ENCODE measurements at regions not wholly inside any gene's neighbourhood (a gene's known extent, or its start where the extent isn't known, plus 50 kb on each side); places are given as distances from the start of the nearest gene placed in this dataset.

DNA sequence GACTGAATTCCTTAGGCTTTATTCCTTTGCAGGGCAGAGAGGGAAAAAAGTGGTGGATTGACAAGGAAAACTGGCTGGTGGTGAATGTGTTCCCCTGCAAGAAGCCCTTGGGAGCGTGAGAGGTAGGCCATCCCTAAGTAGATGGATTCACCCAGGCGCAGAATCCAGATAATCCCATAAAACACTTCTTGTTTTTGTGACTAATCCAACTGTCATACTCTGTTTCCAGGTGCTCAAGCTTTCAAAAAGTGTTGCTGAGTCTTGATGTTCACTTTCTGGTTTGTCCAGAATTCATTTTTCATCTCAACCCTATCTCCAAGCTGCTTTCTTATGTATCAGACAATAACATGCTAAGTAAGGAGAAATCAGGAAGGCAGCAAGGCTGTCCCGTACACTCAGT is 250.8 kb upstream of the HABP2 start:
- no peaks in the 10 kb centered on the region for H3K36me3 ChIP-seq (ENCODE audit: low read depth, missing control alignments)
- intact Hi-C loops (cut with DNase I; ENCODE audit: low total_unique reads), result no loop called here
- H3K27me3 ChIP-seq, result no peaks in the 10 kb centered on the region
- WGBS, 2 donors, result 91 to 95% methylated on average over 3 of the region's 3 CpGs
- no peaks in the 10 kb centered on the region for H3K4me1 ChIP-seq
- DNase-seq, result no peak
- no peaks in the 10 kb centered on the region for H3K9me3 ChIP-seq
- H3K27ac ChIP-seq, result no peak overlapping the region
- TF ChIP-seq POLR2A (IDR thresholded peaks at IDR 0.05), result no peak
- TF ChIP-seq, protein P1, sequence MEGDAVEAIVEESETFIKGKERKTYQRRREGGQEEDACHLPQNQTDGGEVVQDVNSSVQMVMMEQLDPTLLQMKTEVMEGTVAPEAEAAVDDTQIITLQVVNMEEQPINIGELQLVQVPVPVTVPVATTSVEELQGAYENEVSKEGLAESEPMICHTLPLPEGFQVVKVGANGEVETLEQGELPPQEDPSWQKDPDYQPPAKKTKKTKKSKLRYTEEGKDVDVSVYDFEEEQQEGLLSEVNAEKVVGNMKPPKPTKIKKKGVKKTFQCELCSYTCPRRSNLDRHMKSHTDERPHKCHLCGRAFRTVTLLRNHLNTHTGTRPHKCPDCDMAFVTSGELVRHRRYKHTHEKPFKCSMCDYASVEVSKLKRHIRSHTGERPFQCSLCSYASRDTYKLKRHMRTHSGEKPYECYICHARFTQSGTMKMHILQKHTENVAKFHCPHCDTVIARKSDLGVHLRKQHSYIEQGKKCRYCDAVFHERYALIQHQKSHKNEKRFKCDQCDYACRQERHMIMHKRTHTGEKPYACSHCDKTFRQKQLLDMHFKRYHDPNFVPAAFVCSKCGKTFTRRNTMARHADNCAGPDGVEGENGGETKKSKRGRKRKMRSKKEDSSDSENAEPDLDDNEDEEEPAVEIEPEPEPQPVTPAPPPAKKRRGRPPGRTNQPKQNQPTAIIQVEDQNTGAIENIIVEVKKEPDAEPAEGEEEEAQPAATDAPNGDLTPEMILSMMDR (IDR thresholded peaks at IDR 0.05), result no peak
- H3K4me3 ChIP-seq, result no peak overlapping the region

DNA sequence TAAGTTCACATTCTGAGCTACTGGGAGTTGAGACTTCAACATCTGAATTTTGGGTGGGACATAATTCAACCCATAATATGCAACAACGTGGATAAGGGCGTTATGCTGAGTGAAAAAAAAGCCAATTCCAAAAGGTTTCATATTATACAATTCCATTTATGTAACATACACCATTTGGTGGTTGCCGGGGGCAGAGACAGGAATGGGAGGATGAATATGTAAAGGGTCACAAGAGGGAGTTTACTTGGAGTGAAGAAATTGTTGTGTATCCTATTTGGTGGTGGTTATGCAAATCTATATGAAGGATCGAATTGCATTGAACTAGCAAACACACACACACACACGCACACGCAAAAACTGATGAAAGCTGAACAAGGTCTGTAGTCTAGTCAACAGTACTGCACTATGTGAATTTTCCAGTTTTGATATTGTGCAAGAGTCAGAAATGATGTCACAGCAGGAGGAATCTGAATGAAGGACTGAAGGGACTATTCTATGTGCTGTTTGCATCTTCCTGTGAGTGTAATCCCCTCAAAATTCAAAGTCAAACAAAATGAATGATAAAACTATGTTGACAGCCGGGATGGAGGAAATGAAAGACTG is 249.2 kb upstream of the HABP2 start:
- DNase-seq, result no peak
- WGBS, 2 donors, result 85 to 91% methylated on average over 7 of the region's 7 CpGs
- H3K9me3 ChIP-seq, result no peaks in the 10 kb centered on the region

DNA sequence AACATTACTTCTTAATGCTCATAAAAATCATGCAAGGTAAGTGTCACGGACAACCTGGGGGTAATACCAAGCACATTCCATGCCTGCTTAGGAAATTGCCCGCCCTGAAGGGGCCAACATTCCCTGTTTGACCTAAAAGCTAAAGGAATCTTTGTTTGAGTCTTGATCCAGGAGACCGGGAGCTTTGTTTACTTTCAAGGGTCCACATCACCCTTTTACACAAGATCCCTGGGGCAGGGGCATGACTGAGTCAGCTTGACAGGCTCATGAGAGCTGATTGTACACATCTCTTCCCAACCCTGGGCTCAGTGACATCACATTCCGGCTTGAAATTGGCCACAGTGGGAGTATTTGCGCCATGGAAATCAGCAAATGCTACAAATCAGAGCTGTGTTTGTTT is 248.1 kb upstream of the HABP2 start:
- Histone ChIP-seq H3K4me1 (no peaks in the 10 kb centered on the region), H3K27ac (no peak overlapping the region), H3K9me3 (no peaks in the 10 kb centered on the region), H3K27me3 (no peaks in the 10 kb centered on the region), H3K4me3 (no peak overlapping the region), H3K36me3 (ENCODE audit: low read depth, missing control alignments) (no peaks in the 10 kb centered on the region)
- DNase-seq, result no peak
- intact Hi-C loops (cut with DNase I; ENCODE audit: low total_unique reads), result no loop called here
- 88 to 96% methylated on average over 5 of the region's 5 CpGs for WGBS, 2 donors
- TF ChIP-seq, protein P1 (IDR thresholded peaks at IDR 0.05), result no peak
- no peak for TF ChIP-seq POLR2A (IDR thresholded peaks at IDR 0.05)

More for the DNA sequence above, 249.2 kb upstream of the HABP2 start:
- TF ChIP-seq POLR2A (IDR thresholded peaks at IDR 0.05), result no peak
- TF ChIP-seq, protein P1 (IDR thresholded peaks at IDR 0.05), result no peak
- no peak overlapping the region for H3K27ac ChIP-seq
- H3K36me3 ChIP-seq (ENCODE audit: low read depth, missing control alignments), result no peaks in the 10 kb centered on the region
- H3K27me3 ChIP-seq, result no peaks in the 10 kb centered on the region
- no peak overlapping the region for H3K4me3 ChIP-seq
- intact Hi-C loops (cut with DNase I; ENCODE audit: low total_unique reads), result no loop called here
- no peaks in the 10 kb centered on the region for H3K4me1 ChIP-seq

DNA sequence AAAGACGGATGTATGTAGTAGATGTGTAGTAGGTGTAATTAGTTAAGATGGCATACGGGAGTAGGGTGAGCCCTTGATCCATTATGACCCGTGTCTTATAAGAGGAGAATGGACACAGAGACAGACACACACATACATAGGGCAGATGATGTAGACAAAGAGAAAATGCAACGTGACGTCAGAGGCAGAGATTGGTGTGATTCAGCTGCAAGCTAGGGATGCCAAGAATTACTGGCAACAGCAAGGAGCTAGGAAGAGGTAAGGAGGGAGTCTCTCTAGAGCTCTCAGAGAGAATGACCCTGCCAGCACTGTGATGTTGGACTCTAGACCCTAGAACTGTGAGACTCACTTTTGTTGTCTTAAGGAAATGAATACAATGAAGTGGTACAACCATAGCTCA is 247.0 kb upstream of the HABP2 start:
- intact Hi-C loops (cut with DNase I; ENCODE audit: low total_unique reads), result no loop called here
- H3K27me3 ChIP-seq, result no peaks in the 10 kb centered on the region
- H3K9me3 ChIP-seq, result no peaks in the 10 kb centered on the region
- TF ChIP-seq POLR2A (IDR thresholded peaks at IDR 0.05), result no peak
- TF ChIP-seq, protein P1 (IDR thresholded peaks at IDR 0.05), result no peak
- no peaks in the 10 kb centered on the region for H3K4me1 ChIP-seq
- H3K36me3 ChIP-seq (ENCODE audit: low read depth, missing control alignments), result no peaks in the 10 kb centered on the region
- H3K4me3 ChIP-seq, result no peak overlapping the region
- no peak overlapping the region for H3K27ac ChIP-seq
- WGBS, 2 donors, result 77 to 80% methylated on average over 5 of the region's 5 CpGs
- DNase-seq, result no peak

DNA sequence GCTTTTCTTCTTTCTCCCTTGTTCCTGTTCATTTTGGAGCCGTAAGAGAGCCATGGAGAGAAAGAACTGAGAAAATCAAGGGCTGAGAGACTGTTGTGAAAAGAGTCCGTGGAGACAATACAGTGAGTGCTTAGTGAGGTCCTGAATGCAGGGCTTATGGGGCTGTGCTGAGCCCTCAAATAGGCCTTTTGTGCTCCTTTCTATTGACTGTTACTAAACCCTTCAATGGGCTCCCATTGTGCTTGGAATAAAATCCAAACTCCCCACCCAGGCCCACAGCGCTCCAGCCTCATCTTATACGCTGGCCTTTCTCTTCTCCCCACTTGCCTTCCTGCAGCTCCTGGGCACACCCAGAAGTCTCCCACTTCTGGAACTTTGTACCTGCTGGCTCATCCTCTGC is 243.1 kb upstream of the HABP2 start:
- TF ChIP-seq POLR2A (IDR thresholded peaks at IDR 0.05), result no peak
- TF ChIP-seq, protein P1 (IDR thresholded peaks at IDR 0.05), result no peak
- WGBS, 2 donors, result 91 to 98% methylated on average over 4 of the region's 4 CpGs
- no peak overlapping the region for H3K27ac ChIP-seq

More for the DNA sequence above, 243.1 kb upstream of the HABP2 start:
- Histone ChIP-seq H3K27me3 (no peaks in the 10 kb centered on the region), H3K9me3 (no peaks in the 10 kb centered on the region), H3K4me1 (no peaks in the 10 kb centered on the region), H3K4me3 (no peak overlapping the region), H3K36me3 (ENCODE audit: low read depth, missing control alignments) (no peaks in the 10 kb centered on the region)
- DNase-seq, result no peak
- intact Hi-C loops (cut with DNase I; ENCODE audit: low total_unique reads), result no loop called here
